SH-SY5Y (cell line): ENCODE measurements at regions not wholly inside any gene's neighbourhood (a gene's known extent, or its start where the extent isn't known, plus 50 kb on each side); places are given as distances from the start of the nearest gene placed in this dataset.

Experiments
- GATA2 ChIP-seq: IDR thresholded peaks from 2 replicates; pipeline ENCODE4 v1.6.1; 2011; ENCODE audit warnings: mild to moderate bottlenecking, low read depth, low read length
- GATA3 ChIP-seq: IDR thresholded peaks from 2 replicates; pipeline ENCODE4 v1.6.1; 2011; ENCODE audit warnings: low read depth, mild to moderate bottlenecking, low read length, moderate library complexity

GRCh38 chr15:61299075-61299763, 70.1 kb upstream of the RORA start:
- TF ChIP-seq GATA2 (no peak), GATA3 (no peak)
